Calu3 (cell line): ENCODE measurements at regions not wholly inside any gene's neighbourhood (a gene's known extent, or its start where the extent isn't known, plus 50 kb on each side); places are given as distances from the start of the nearest gene placed in this dataset.

Source experiments
- BruUV-seq: library from RNA; stranded (reverse); fragments of 400-500 nt; replicated peaks from 2 replicates; lab custom pipeline; 2021; lab: Mats Ljungman, UMichigan
- CTCF ChIA-PET: fragments of 300-600 bp; sonication (Branson Sonifier 250); formaldehyde crosslinking; loops from one replicate; lab custom pipeline; 2022; ENCODE audit warnings: antibody characterized with exemption; lab: Charles Lee
- DNase-seq: peaks from one replicate; pipeline ENCODE4 v3.0.0; 2022
- H3K27ac Mint-ChIP-seq: one replicate; pipeline ENCODE4 v1.8.0; 2022; ENCODE audit warnings: mixed read lengths; ENCODE audit not compliant: unreplicated experiment
- H3K27me3 Mint-ChIP-seq: one replicate; pipeline ENCODE4 v1.8.0; 2022; ENCODE audit warnings: mixed read lengths; ENCODE audit not compliant: unreplicated experiment
- H3K36me3 Mint-ChIP-seq: one replicate; pipeline ENCODE4 v1.8.0; 2022; ENCODE audit warnings: mild to moderate bottlenecking, moderate library complexity, mixed read lengths; ENCODE audit not compliant: insufficient read depth, unreplicated experiment
- H3K4me1 Mint-ChIP-seq: one replicate; pipeline ENCODE4 v1.8.0; 2022; ENCODE audit warnings: mild to moderate bottlenecking, low read depth, mixed read lengths; ENCODE audit not compliant: unreplicated experiment
- H3K4me3 Mint-ChIP-seq: one replicate; pipeline ENCODE4 v1.8.0; 2022; ENCODE audit warnings: mild to moderate bottlenecking, low read depth, moderate library complexity, mixed read lengths; ENCODE audit not compliant: unreplicated experiment
- H3K9me3 Mint-ChIP-seq: one replicate; pipeline ENCODE4 v1.8.0; 2022; ENCODE audit warnings: low read depth, mixed read lengths; ENCODE audit not compliant: unreplicated experiment
- CTCF ChIP-seq: fragments of 200-600 bp; IDR thresholded peaks from one replicate; pipeline ENCODE4 v1.8.0; 2022; ENCODE audit warnings: antibody characterized with exemption; ENCODE audit not compliant: unreplicated experiment
- intact Hi-C: fragments of 100-400 bp; cut with micrococcal nuclease; formaldehyde crosslinking; loops from one replicate; pipeline ENCODE4 v1.10.0; 2022; ENCODE audit not compliant: unreplicated experiment

GRCh38 chr22:20641198-20641892, 132.6 kb upstream of the SERPIND1 start:
- Mint-ChIP-seq H3K4me1 (no peaks in the 10 kb centered on the region), H3K27ac (no peak overlapping the region), H3K9me3 (no peaks in the 10 kb centered on the region), H3K4me3 (no peak overlapping the region), H3K27me3 (peaks cover 88% of the 10 kb centered on the region), H3K36me3 (no peaks in the 10 kb centered on the region)
- no TSS peak for BruUV-seq
- no peak for TF ChIP-seq CTCF
- DNase-seq, result no peak
- CTCF ChIA-PET, result no interaction called here
- intact Hi-C loops, result no loop called here

DNA sequence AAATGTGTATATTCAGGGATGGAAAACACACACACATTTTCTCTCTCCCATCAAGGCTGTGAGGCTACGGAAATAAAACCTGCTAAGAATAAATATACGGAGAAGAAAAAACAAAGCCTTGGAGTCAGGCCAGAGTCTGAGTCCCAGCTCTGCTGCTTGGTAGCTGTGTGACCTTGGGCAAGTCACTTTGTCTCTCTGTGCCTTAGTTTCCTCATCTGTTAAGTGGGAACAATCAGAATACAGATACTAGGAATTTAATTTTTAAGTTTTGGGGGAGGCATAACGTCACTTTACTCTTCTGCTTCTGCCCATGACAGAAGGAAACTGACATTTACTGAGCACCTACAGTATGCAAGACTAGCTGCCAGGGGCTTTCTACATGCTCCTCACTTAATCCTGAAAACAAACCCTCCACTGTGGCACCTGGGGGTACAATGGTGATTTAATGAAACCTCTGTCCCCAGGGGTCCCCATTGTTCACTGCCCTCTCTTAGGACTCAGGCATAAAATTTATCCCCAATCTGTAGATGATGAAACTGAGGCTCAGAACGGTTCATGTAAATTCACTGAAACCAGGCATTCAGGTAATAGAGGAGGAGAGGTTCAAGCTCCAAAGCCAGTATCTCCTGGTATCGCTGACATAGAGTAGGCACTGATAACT, 131.9 kb upstream of the SERPIND1 start:
- H3K36me3 Mint-ChIP-seq, result no peaks in the 10 kb centered on the region

DNA sequence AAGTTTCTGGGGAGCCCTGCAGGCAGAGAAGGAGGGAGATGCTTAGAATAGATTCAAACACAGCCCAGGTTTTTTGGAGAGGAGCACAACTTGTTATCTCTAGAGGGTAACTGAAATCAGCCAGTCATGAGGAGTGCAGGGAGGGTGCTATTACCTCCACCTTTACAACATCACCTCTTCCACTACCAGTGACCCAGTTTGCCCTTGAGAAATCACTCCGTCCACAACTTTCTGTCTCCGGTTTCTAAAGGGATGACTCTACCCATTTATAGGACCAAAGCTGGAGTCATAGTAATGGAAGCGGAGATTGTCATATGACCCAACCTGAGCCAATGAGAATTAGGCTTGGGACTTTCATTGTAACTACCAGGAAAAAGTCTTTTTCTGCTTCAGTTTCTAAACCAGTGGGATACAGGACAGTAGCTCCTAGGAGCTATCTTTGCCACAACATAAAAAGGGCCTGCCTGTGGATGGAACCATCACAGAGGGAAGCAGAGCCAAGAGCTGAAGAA, 131.2 kb upstream of the SERPIND1 start:
- no peak overlapping the region for H3K4me3 Mint-ChIP-seq
- no peaks in the 10 kb centered on the region for H3K36me3 Mint-ChIP-seq
- no peak overlapping the region for H3K27ac Mint-ChIP-seq
- H3K9me3 Mint-ChIP-seq, result no peaks in the 10 kb centered on the region
- no peaks in the 10 kb centered on the region for H3K4me1 Mint-ChIP-seq
- peaks cover 88% of the 10 kb centered on the region for H3K27me3 Mint-ChIP-seq
- no peak for DNase-seq
- CTCF ChIA-PET, result interaction anchor here (0.7 kb wide), 1 partner anchor 23 kb away, joined by 3 read pairs; no protein-coding TSS in a partner anchor
- intact Hi-C loops, result no loop called here
- TF ChIP-seq CTCF, result no peak
- BruUV-seq, result no TSS peak

More for the DNA sequence above, 131.9 kb upstream of the SERPIND1 start:
- BruUV-seq, result no TSS peak
- no peak for DNase-seq
- intact Hi-C loops, result no loop called here
- TF ChIP-seq CTCF, result no peak
- CTCF ChIA-PET, result no interaction called here
- no peaks in the 10 kb centered on the region for H3K4me1 Mint-ChIP-seq
- no peak overlapping the region for H3K4me3 Mint-ChIP-seq
- H3K9me3 Mint-ChIP-seq, result no peaks in the 10 kb centered on the region
- no peak overlapping the region for H3K27ac Mint-ChIP-seq
- H3K27me3 Mint-ChIP-seq, result peaks cover 88% of the 10 kb centered on the region

- no peak for DNase-seq
- intact Hi-C loops, result no loop called here
- Mint-ChIP-seq H3K4me1 (no peaks in the 10 kb centered on the region), H3K27me3 (peaks cover 88% of the 10 kb centered on the region), H3K4me3 (no peak overlapping the region), H3K36me3 (no peaks in the 10 kb centered on the region), H3K27ac (no peak overlapping the region), H3K9me3 (no peaks in the 10 kb centered on the region)
- CTCF ChIA-PET, result no interaction called here
- no peak for TF ChIP-seq CTCF
- no TSS peak for BruUV-seq
Measured at GRCh38 chr22:20644071-20644642, 129.8 kb upstream of the SERPIND1 start.
